Transverse colon (tissue), 4 donors: ENCODE measurements at regions not wholly inside any gene's neighbourhood (a gene's known extent, or its start where the extent isn't known, plus 50 kb on each side); places are given as distances from the start of the nearest gene placed in this dataset.

ENCODE experiments used
- DNase-seq: peaks from one replicate; pipeline ENCODE4 v3.0.0-alpha.2; 2019
- H3K27ac ChIP-seq, 4 donors: fragments of 200-600 bp; sonication (generic); 2 replicates each; pipeline ENCODE4 v1.5.1; 2016 to 2018; ENCODE audit warnings: inconsistent platforms in 4 of 4
- H3K27me3 ChIP-seq: fragments of 200-600 bp; sonication (generic); 2 replicates; pipeline ENCODE4 v1.5.1; 2017; ENCODE audit warnings: inconsistent platforms
- H3K36me3 ChIP-seq, 4 donors: fragments of 200-600 bp; sonication (generic); 2 replicates each; pipeline ENCODE4 v1.5.1; 2017 to 2019; ENCODE audit warnings: inconsistent platforms in 4 of 4
- H3K4me1 ChIP-seq, 4 donors: fragments of 200-600 bp; sonication (generic); 2 replicates each; pipeline ENCODE4 v1.5.1; 2017 to 2020; ENCODE audit warnings: inconsistent platforms in 4 of 4
- H3K4me3 ChIP-seq, 4 donors: fragments of 200-600 bp; sonication (generic); 1 replicate in 1 of 4; 2 replicates in 3 of 4; pipeline versions ENCODE4 v1.5.1 to v1.6.1; 2017 to 2019; ENCODE audit warnings: inconsistent platforms in 4 of 4
- H3K9me3 ChIP-seq, 2 donors: fragments of 200-600 bp; sonication (generic); 2 replicates each; pipeline ENCODE4 v1.5.1; 2017 to 2019; ENCODE audit warnings: inconsistent platforms in 2 of 2
- EP300 ChIP-seq: sonication (generic); formaldehyde crosslinking; IDR thresholded peaks from one replicate; pipeline ENCODE4 v1.6.1; 2017; ENCODE audit warnings: antibody characterized with exemption, low read depth
- POLR2A ChIP-seq: fragments of 450-650 bp; IDR thresholded peaks from one replicate; pipeline ENCODE4 v1.6.1; 2016; ENCODE audit warnings: antibody characterized with exemption, mild to moderate bottlenecking, moderate library complexity
- POLR2AphosphoS5 ChIP-seq, 3 donors: sonication (generic); formaldehyde crosslinking; IDR thresholded peaks; one replicate each; pipeline ENCODE4 v1.6.1; 2016; ENCODE audit warnings: antibody characterized with exemption in 3 of 3
- WGBS, 2 donors: methylation state at CpG; one replicate each; pipeline ENCODE4 v1.1.5; 2018; ENCODE audit warnings: low coverage in 1 of 2; 5-methylcytosine and 5-hydroxymethylcytosine counted together
- in situ Hi-C, 4 donors: fragments of 200-750 bp; cut with MboI; loops; one replicate each; pipeline versions ENCODE4 v1.15.0 to v1.15.1; 2017; ENCODE audit warnings: low sequenced_read_pairs in 3 of 4, low pct_ligation_motif_present in 1 of 4, low pct_unique_long_range_greater_than_20kb in 1 of 4
- intact Hi-C: fragments of 100-400 bp; cut with DNase I; formaldehyde crosslinking; loops from one replicate; pipeline ENCODE4 v1.15.1; 2023; ENCODE audit warnings: low total_unique reads
- TF ChIP-seq, protein P1 (sequence below), 5 experiments: fragments of 200-600 bp in 3 of 5; fragments of 450-650 bp in 2 of 5; sonication (generic) in 3 of 5; IDR thresholded peaks; 1 replicate in 2 of 5; 2 replicates in 3 of 5; pipeline ENCODE4 v1.5.1; 2016 to 2017; ENCODE audit warnings: antibody characterized with exemption in 5 of 5, inconsistent platforms in 3 of 5, mild to moderate bottlenecking in 2 of 5, moderate library complexity in 1 of 5

GRCh38 chr12:85580562-85581168, 255.5 kb downstream of the RASSF9 start:
- Histone ChIP-seq H3K4me1 (no peaks in the 10 kb centered on the region), H3K27me3 (no peaks in the 10 kb centered on the region), H3K36me3 (no peaks in the 10 kb centered on the region), H3K4me3 (no peak overlapping the region), H3K27ac (no peak overlapping the region), H3K9me3 (no peaks in the 10 kb centered on the region)
- 63 to 66% methylated on average over 3 of the region's 3 CpGs for WGBS, 2 donors
- intact Hi-C loops, result no loop called here
- TF ChIP-seq, protein P1, sequence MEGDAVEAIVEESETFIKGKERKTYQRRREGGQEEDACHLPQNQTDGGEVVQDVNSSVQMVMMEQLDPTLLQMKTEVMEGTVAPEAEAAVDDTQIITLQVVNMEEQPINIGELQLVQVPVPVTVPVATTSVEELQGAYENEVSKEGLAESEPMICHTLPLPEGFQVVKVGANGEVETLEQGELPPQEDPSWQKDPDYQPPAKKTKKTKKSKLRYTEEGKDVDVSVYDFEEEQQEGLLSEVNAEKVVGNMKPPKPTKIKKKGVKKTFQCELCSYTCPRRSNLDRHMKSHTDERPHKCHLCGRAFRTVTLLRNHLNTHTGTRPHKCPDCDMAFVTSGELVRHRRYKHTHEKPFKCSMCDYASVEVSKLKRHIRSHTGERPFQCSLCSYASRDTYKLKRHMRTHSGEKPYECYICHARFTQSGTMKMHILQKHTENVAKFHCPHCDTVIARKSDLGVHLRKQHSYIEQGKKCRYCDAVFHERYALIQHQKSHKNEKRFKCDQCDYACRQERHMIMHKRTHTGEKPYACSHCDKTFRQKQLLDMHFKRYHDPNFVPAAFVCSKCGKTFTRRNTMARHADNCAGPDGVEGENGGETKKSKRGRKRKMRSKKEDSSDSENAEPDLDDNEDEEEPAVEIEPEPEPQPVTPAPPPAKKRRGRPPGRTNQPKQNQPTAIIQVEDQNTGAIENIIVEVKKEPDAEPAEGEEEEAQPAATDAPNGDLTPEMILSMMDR (IDR thresholded peaks at IDR 0.05), result no peak
- TF ChIP-seq EP300 (no peak), POLR2AphosphoS5 (IDR thresholded peaks at IDR 0.05) (no peak), POLR2A (no peak)
- in situ Hi-C loops, result loop anchor here in 2 of 4 donors (25.0 kb wide), 1 partner anchor 282 kb away; the partner anchor contains the start of gene NTS (in 2 of the 2)
- no peak for DNase-seq

DNA sequence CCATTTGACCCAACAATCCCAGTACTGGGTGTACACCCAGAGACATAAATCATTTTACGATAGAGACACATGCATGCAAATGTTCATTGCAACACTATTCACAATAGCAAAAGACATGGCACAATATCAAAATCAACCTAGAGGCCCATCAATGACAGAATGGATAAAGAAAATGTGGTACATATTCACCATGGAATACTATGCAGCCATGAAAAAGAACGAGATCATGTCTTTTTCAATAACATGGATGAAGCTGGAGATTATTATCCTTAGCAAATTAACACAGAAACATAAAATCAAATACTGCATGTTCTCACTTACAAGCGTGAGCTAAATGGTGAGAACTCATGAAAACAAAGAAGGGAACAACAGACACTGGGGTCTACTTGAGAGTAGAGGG, 249.1 kb downstream of the RASSF9 start:
- H3K9me3 ChIP-seq, result peaks cover 0 to 3% of the 10 kb centered on the region in 2 donors

DNA sequence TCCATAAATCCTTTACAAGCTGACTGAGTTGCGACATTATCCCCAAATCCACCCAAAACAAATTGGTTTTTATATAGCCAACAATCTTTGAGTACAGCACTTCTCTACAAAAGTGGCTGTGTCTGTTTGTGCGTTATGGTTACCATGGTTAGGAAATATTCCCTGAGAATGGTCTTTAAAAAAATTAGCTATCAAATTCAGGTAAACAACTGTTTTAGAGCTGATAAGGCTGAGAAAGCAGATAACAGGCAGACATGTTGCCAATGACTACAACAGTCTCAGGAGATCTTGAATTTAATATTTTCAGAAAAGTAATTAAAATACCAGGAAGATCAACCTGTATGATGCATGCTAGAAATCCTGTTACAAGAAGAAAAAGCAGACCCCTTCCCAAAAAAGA, 248.0 kb downstream of the RASSF9 start:
- TF ChIP-seq, protein P1 (IDR thresholded peaks at IDR 0.05), result no peak
- no peak for TF ChIP-seq EP300
- TF ChIP-seq POLR2A, result no peak
- TF ChIP-seq POLR2AphosphoS5 (IDR thresholded peaks at IDR 0.05), result no peak
- Histone ChIP-seq H3K9me3 (peaks cover 0 to 3% of the 10 kb centered on the region in 2 donors), H3K27me3 (no peaks in the 10 kb centered on the region), H3K4me1 (no peaks in the 10 kb centered on the region), H3K4me3 (no peak overlapping the region), H3K27ac (no peak overlapping the region), H3K36me3 (no peaks in the 10 kb centered on the region)
- in situ Hi-C loops, result loop anchor here in 2 of 4 donors (25.0 kb wide), 1 partner anchor 274 kb away; the partner anchor contains the start of gene NTS (in 2 of the 2)
- DNase-seq, result no peak
- intact Hi-C loops, result no loop called here
- WGBS, 2 donors, result 47 to 60% methylated on average over 2 of the region's 2 CpGs

More for the DNA sequence above, 249.1 kb downstream of the RASSF9 start:
- Histone ChIP-seq H3K27ac (no peak overlapping the region), H3K4me1 (no peaks in the 10 kb centered on the region), H3K4me3 (no peak overlapping the region), H3K36me3 (no peaks in the 10 kb centered on the region), H3K27me3 (no peaks in the 10 kb centered on the region)
- intact Hi-C loops, result no loop called here
- DNase-seq, result no peak
- in situ Hi-C loops, result loop anchor here in 2 of 4 donors (25.0 kb wide), 1 partner anchor 275 kb away; the partner anchor contains the start of gene NTS (in 2 of the 2)
- TF ChIP-seq POLR2AphosphoS5 (IDR thresholded peaks at IDR 0.05) (no peak), EP300 (no peak), POLR2A (no peak)
- TF ChIP-seq, protein P1 (IDR thresholded peaks at IDR 0.05), result no peak
- WGBS, 2 donors, result 87 to 100% methylated on average over 3 of the region's 3 CpGs

DNA sequence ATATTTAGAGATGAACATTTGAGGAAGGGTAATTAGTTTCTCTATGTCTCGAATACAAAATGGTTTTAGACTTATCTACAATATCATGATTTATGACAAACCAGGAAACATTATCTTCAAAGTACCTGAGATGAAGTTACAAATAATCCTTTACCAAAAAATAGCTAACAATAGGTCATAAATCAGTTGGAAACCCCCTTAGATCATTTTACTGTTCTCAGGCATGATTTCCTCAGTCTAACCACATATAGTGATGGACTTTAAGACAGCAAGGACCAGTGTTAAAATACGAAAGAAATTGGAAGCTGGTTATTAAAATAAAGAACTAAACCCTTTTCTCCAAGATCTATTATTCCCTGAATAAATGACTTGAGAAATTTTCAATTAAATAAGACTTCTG, 235.4 kb downstream of the RASSF9 start:
- Histone ChIP-seq H3K4me3 (no peak overlapping the region), H3K36me3 (no peaks in the 10 kb centered on the region), H3K27me3 (no peaks in the 10 kb centered on the region), H3K9me3 (no peaks in the 10 kb centered on the region), H3K27ac (no peak overlapping the region), H3K4me1 (no peaks in the 10 kb centered on the region)
- 42 to 62% methylated on average over 2 of the region's 2 CpGs for WGBS, 2 donors
- DNase-seq, result no peak
- in situ Hi-C loops (no loop called here), intact Hi-C loops (no loop called here)
- TF ChIP-seq POLR2A (no peak), POLR2AphosphoS5 (IDR thresholded peaks at IDR 0.05) (no peak), EP300 (no peak)
- TF ChIP-seq, protein P1 (IDR thresholded peaks at IDR 0.05), result no peak
